HG02981 (cell line): ENCODE measurements at regions not wholly inside any gene's neighbourhood (a gene's known extent, or its start where the extent isn't known, plus 50 kb on each side); places are given as distances from the start of the nearest gene placed in this dataset.

ENCODE experiments used
- ATAC-seq: cut with Tn5 transposase; IDR thresholded peaks from one replicate; pipeline ENCODE4 v1.9.1; 2021; ENCODE audit warnings: mild to moderate bottlenecking, moderate library complexity; ENCODE audit not compliant: unreplicated experiment

GRCh38 chr10:1802413-1802812 is 65.1 kb upstream of the ADARB2 start:
- ATAC-seq, result no peak

GRCh38 chr10:1788401-1788800 is 51.1 kb upstream of the ADARB2 start:
- ATAC-seq, result no peak
